ENCODE measurements at regions not wholly inside any gene's neighbourhood (a gene's known extent, or its start where the extent isn't known, plus 50 kb on each side); places are given as distances from the start of the nearest gene placed in this dataset.

- in situ Hi-C loops (cut with MboI; ENCODE audit: low sequenced_read_pairs), result no loop called here
Observed at GRCh38 chr13:107587681-107588080, 627.7 kb downstream of the LIG4 start.

GRCh38 chr13:107586216-107586615 lies 629.1 kb downstream of the LIG4 start:
- in situ Hi-C loops (cut with MboI; ENCODE audit: low sequenced_read_pairs), result no loop called here

GRCh38 chr13:107585469-107586180 lies 629.7 kb downstream of the LIG4 start:
- in situ Hi-C loops (cut with MboI; ENCODE audit: low sequenced_read_pairs), result no loop called here

- in situ Hi-C loops (cut with MboI; ENCODE audit: low sequenced_read_pairs), result no loop called here
Observed at GRCh38 chr13:107582171-107582570, 633.2 kb downstream of the LIG4 start.

GRCh38 chr13:107580741-107581412 lies 634.5 kb downstream of the LIG4 start:
- in situ Hi-C loops (cut with MboI; ENCODE audit: low sequenced_read_pairs), result no loop called here

- in situ Hi-C loops (cut with MboI; ENCODE audit: low sequenced_read_pairs), result no loop called here
Observed at GRCh38 chr13:107576430-107576829, 638.9 kb downstream of the LIG4 start.

GRCh38 chr13:107574517-107575210 lies 640.7 kb downstream of the LIG4 start:
- in situ Hi-C loops (cut with MboI; ENCODE audit: low sequenced_read_pairs), result no loop called here

- in situ Hi-C loops (cut with MboI; ENCODE audit: low sequenced_read_pairs), result no loop called here
Observed at GRCh38 chr13:107573184-107573583, 642.2 kb downstream of the LIG4 start.

GRCh38 chr13:107572156-107572555 lies 643.2 kb downstream of the LIG4 start:
- in situ Hi-C loops (cut with MboI; ENCODE audit: low sequenced_read_pairs), result no loop called here

GRCh38 chr13:107568181-107568580 lies 647.2 kb downstream of the LIG4 start:
- in situ Hi-C loops (cut with MboI; ENCODE audit: low sequenced_read_pairs), result no loop called here

- in situ Hi-C loops (cut with MboI; ENCODE audit: low sequenced_read_pairs), result no loop called here
Observed at GRCh38 chr13:107563099-107563925, 652.0 kb downstream of the LIG4 start.

GRCh38 chr13:107562203-107562602 lies 653.1 kb downstream of the LIG4 start:
- in situ Hi-C loops (cut with MboI; ENCODE audit: low sequenced_read_pairs), result no loop called here

- in situ Hi-C loops (cut with MboI; ENCODE audit: low sequenced_read_pairs), result no loop called here
Observed at GRCh38 chr13:107554460-107554859, 660.9 kb downstream of the LIG4 start.

GRCh38 chr13:107553838-107554237 lies 661.5 kb downstream of the LIG4 start:
- in situ Hi-C loops (cut with MboI; ENCODE audit: low sequenced_read_pairs), result no loop called here

GRCh38 chr13:107551521-107551920 lies 663.8 kb downstream of the LIG4 start:
- in situ Hi-C loops (cut with MboI; ENCODE audit: low sequenced_read_pairs), result no loop called here

- in situ Hi-C loops (cut with MboI; ENCODE audit: low sequenced_read_pairs), result no loop called here
Observed at GRCh38 chr13:107548338-107548737, 667.0 kb downstream of the LIG4 start.

GRCh38 chr13:107545946-107546502 lies 669.3 kb downstream of the LIG4 start:
- in situ Hi-C loops (cut with MboI; ENCODE audit: low sequenced_read_pairs), result no loop called here

GRCh38 chr13:107534548-107534947 lies 680.8 kb downstream of the LIG4 start:
- in situ Hi-C loops (cut with MboI; ENCODE audit: low sequenced_read_pairs), result no loop called here

GRCh38 chr13:107531816-107532215 lies 683.5 kb downstream of the LIG4 start:
- in situ Hi-C loops (cut with MboI; ENCODE audit: low sequenced_read_pairs), result no loop called here

- in situ Hi-C loops (cut with MboI; ENCODE audit: low sequenced_read_pairs), result no loop called here
Observed at GRCh38 chr13:107531180-107531579, 684.2 kb downstream of the LIG4 start.

- in situ Hi-C loops (cut with MboI; ENCODE audit: low sequenced_read_pairs), result no loop called here
Observed at GRCh38 chr13:107529035-107529434, 686.3 kb downstream of the LIG4 start.

All from HL-60/S4 (cell line).